Heart right ventricle (tissue), 16 donors: ENCODE measurements at regions not wholly inside any gene's neighbourhood (a gene's known extent, or its start where the extent isn't known, plus 50 kb on each side); places are given as distances from the start of the nearest gene placed in this dataset.

Experiments
- ATAC-seq, 8 donors: fragments of 200-7000 bp; cut with Tn5 transposase; one replicate each; pipeline ENCODE4 v1.9.1; 2020; ENCODE audit warnings: mild to moderate bottlenecking in 8 of 8, moderate library complexity in 8 of 8, moderate number of reproducible peaks in 1 of 8
- DNase-seq, 2 donors: peaks; one replicate each; pipeline ENCODE4 v3.0.0-alpha.2; 2020
- H3K27ac ChIP-seq, 10 donors: fragments of 200-600 bp; sonication (generic) in 2 of 10; one replicate each; pipeline versions ENCODE4 v1.5.0 to v1.8.0; 2020 to 2022; ENCODE audit warnings: mild to moderate bottlenecking in 3 of 10
- H3K27me3 ChIP-seq, 7 donors: fragments of 200-600 bp; one replicate each; pipeline ENCODE4 v1.8.0; 2021 to 2022; ENCODE audit warnings: mild to moderate bottlenecking in 2 of 7
- H3K36me3 ChIP-seq, 9 donors: fragments of 200-600 bp; sonication (generic) in 1 of 9; one replicate each; pipeline versions ENCODE4 v1.5.0 to v1.8.0; 2020 to 2022; ENCODE audit warnings: mild to moderate bottlenecking in 2 of 9
- H3K4me1 ChIP-seq, 9 donors: fragments of 200-600 bp; sonication (generic) in 1 of 9; one replicate each; pipeline versions ENCODE4 v1.5.0 to v1.8.0; 2020 to 2022; ENCODE audit warnings: mild to moderate bottlenecking in 4 of 9
- H3K4me3 ChIP-seq, 10 donors: fragments of 200-600 bp; sonication (generic) in 2 of 10; one replicate each; pipeline versions ENCODE4 v1.5.0 to v1.8.0; 2020 to 2022; ENCODE audit warnings: mild to moderate bottlenecking in 7 of 10, moderate library complexity in 2 of 10
- H3K9me3 ChIP-seq, 11 donors: fragments of 200-600 bp in 10 of 11; sonication (generic) in 2 of 11; one replicate each; pipeline versions ENCODE4 v1.5.0 to v1.8.0; 2013 to 2022; ENCODE audit warnings: mild to moderate bottlenecking in 2 of 11, control low read depth in 1 of 11, moderate library complexity in 1 of 11
- WGBS, 2 donors: extraction: QIAGEN DNeasy Blood & Tissue Kit; methylation state at CpG; one replicate each; pipeline ENCODE4 v1.1.7; 2013; ENCODE audit warnings: inconsistent platforms in 1 of 2; 5-methylcytosine and 5-hydroxymethylcytosine counted together
- intact Hi-C, 10 donors: fragments of 100-400 bp; cut with DNase I; formaldehyde crosslinking; loops; one replicate each; pipeline versions ENCODE4 v1.11.1 to v1.14.2; 2022
- TF ChIP-seq, protein P1 (sequence below), 9 donors: fragments of 200-600 bp; sonication (generic) in 2 of 9; IDR thresholded peaks; one replicate each; pipeline versions ENCODE4 v1.5.0 to v1.8.0; 2021 to 2022; ENCODE audit warnings: antibody characterized with exemption in 9 of 9, mild to moderate bottlenecking in 5 of 9, moderate library complexity in 1 of 9
- donor health status: Arrhythmogenic right ventricular cardiomyopathy.
- donor health status: ischemic (EF 13 %, LVEDD 7.1; RV severe dilation, severe dysfunction).
- donor health status: healthy with polysubstance abuse.
- donor health status: DM: no; HTN: yes; CAD: no.
- donor health status: DM: no; HTN: no; CAD: no.
- donor health status: ischemic (EF 25% LVEDD 6.9; RV normal size, moderate dysfunction).
- donor health status: ischemic (EF 25% LVEDD 5.7; RV mildly dilated, moderate dysfunction).
- donor health status: healthy.
- donor health status: DM: yes; HTN: yes; CAD: no.
- donor health status: Ischemic cardiomyopathy.
- donor health status: ischemic (EF 35%, LVEDD 5.7; RV mildly dilated, moderate dysfunction).
- donor health status: nonischemic (EF 11% LVEDD 7.7; RV severe dilation, severe dysfunction).
- donor health status: DM: yes; HTN: yes; CAD: no.
- donor health status: PGD.
- donor health status: ischemic (EF 29% LVEDD 5.4; RV normal size, mild dysfunction).
- donor health status: nonischemic (EF 23%, LVEDD 6.1; RV moderate dilation, normal function).

DNA sequence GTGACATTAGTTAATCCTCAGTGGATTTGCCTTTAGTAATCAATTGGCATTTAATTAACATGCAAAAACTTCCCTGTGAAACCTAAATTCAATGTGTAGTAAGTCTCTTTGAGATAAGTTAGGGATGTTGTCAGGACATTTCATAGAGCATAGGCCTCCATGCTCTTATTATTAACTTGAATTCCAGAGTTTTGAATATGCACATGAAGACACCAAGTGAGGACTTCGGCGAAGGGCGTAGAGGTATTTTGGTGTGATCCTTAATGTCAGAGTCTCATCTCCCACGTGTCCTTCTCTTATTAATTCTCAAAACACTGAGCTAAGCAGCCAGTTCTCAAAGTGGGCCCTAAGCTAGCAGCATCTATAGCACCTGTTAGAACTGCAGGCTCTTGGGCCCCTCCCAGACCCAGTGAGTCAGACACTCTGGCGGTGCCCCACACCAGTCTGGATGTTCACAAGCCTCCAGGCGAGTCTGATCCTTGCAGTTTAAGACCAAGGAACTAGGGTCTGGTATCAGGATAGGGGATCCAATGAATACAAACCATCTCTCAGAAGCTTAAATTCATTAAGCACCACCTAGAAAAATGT lies 292.1 kb downstream of the QKI start:
- 96 to 97% methylated on average over 6 of the region's 6 CpGs for WGBS, 2 donors
- intact Hi-C loops, result loop anchor here in 4 of 10 donors (5.0 to 10.0 kb wide), 5 partner anchors 119 to 372 kb away; no protein-coding TSS in a partner anchor
- Histone ChIP-seq H3K9me3 (peaks cover 0 to 3% (median 0%) of the 10 kb centered on the region in 11 donors), H3K4me1 (peaks cover 26 to 61% (median 54%) of the 10 kb centered on the region in 9 donors), H3K27ac (peak overlapping the region in 1 of 10 donors; percentile 83), H3K4me3 (no peak overlapping the region), H3K27me3 (no peaks in the 10 kb centered on the region), H3K36me3 (no peaks in the 10 kb centered on the region)
- no peak for ATAC-seq
- TF ChIP-seq, protein P1, sequence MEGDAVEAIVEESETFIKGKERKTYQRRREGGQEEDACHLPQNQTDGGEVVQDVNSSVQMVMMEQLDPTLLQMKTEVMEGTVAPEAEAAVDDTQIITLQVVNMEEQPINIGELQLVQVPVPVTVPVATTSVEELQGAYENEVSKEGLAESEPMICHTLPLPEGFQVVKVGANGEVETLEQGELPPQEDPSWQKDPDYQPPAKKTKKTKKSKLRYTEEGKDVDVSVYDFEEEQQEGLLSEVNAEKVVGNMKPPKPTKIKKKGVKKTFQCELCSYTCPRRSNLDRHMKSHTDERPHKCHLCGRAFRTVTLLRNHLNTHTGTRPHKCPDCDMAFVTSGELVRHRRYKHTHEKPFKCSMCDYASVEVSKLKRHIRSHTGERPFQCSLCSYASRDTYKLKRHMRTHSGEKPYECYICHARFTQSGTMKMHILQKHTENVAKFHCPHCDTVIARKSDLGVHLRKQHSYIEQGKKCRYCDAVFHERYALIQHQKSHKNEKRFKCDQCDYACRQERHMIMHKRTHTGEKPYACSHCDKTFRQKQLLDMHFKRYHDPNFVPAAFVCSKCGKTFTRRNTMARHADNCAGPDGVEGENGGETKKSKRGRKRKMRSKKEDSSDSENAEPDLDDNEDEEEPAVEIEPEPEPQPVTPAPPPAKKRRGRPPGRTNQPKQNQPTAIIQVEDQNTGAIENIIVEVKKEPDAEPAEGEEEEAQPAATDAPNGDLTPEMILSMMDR (IDR thresholded peaks at IDR 0.05), result no peak
- DNase-seq, result no peak

DNA sequence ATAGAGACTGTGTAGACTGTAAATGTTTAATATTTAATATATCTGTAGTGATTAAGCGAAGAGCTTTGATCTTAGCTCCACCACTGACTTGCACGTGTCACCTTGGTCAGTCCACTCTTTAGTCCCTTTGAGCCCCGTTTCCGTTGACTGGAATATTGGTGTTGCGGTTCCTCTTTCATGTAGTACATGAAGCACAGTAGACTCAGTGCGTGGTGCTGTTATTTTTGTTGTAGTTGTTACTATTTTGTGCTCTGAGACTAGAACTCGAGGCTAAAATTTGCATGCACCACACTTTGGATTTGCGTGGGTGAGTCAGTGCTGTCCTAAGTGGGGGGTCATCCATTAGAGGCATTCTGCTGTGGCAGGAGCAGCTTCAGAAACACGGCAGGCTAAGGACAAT lies 291.4 kb downstream of the QKI start:
- H3K27ac ChIP-seq, result no peak overlapping the region
- intact Hi-C loops, result loop anchor here in 4 of 10 donors (5.0 to 10.0 kb wide), 5 partner anchors 119 to 371 kb away; no protein-coding TSS in a partner anchor

DNA sequence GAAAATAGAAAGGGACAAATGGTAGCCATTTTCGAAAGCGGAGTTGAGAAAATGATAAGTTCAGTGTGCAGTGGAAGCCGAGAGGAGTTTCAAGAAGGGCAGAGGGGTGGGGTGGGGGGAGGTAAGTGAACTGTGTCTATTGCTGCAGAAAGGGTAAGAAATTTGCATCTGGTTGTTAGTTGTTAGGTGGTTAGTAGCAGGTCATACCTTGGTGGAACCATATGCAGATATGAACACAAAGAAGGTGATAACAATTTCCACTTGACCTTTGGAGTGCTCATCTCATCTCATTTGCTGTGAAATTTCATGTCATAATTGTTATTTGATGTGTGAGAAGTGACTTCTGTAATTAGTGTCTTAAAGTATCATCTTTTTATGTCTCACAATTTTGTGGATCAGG lies 288.2 kb downstream of the QKI start:
- DNase-seq (no peak), ATAC-seq (no peak)
- Histone ChIP-seq H3K27ac (no peak overlapping the region), H3K27me3 (no peaks in the 10 kb centered on the region), H3K4me3 (no peak overlapping the region), H3K9me3 (peaks cover 0 to 3% (median 0%) of the 10 kb centered on the region in 11 donors), H3K4me1 (peaks cover 4 to 32% (median 23%) of the 10 kb centered on the region in 9 donors), H3K36me3 (no peaks in the 10 kb centered on the region)
- WGBS, 2 donors, result 94 to 100% methylated on average over 3 of the region's 3 CpGs
- intact Hi-C loops, result loop anchor here in 2 of 10 donors (10.0 kb wide), 2 partner anchors 242 to 368 kb away; no protein-coding TSS in a partner anchor
- TF ChIP-seq, protein P1 (IDR thresholded peaks at IDR 0.05), result no peak

More for the DNA sequence above, 291.4 kb downstream of the QKI start:
- DNase-seq (no peak), ATAC-seq (no peak)
- H3K4me3 ChIP-seq, result no peak overlapping the region
- H3K27me3 ChIP-seq, result no peaks in the 10 kb centered on the region
- H3K4me1 ChIP-seq, result peaks cover 23 to 61% (median 54%) of the 10 kb centered on the region in 9 donors
- WGBS, 2 donors, result 87 to 94% methylated on average over 9 of the region's 9 CpGs
- no peaks in the 10 kb centered on the region for H3K36me3 ChIP-seq
- TF ChIP-seq, protein P1 (IDR thresholded peaks at IDR 0.05), result no peak
- H3K9me3 ChIP-seq, result peaks cover 0 to 3% (median 0%) of the 10 kb centered on the region in 11 donors

DNA sequence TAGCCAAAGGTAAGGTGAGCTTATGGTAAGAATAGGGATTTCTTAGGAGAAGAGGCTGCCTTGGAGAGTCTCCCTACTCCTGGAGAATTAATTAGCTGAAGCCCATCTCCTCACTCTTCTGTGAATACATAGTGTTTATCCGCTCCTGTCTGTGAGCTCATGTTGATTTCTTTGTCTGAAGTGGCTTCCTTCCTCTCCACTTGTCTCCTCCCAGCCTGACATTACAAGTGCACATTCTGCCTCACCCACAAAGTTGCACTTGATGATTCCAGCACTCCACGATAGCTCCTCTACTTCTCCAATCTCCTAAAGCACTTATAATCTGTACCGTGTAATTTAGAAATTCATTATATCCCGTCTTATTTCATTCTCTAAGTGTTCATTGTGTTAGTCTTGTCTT lies 287.2 kb downstream of the QKI start:
- Histone ChIP-seq H3K4me1 (peaks cover under 1 to 22% (median 14%) of the 10 kb centered on the region in 9 donors), H3K27ac (peak overlapping the region in 7 of 10 donors; percentile 2 to 72 (median 45)), H3K9me3 (peaks cover 0 to 3% (median 0%) of the 10 kb centered on the region in 11 donors), H3K27me3 (no peaks in the 10 kb centered on the region), H3K36me3 (no peaks in the 10 kb centered on the region), H3K4me3 (no peak overlapping the region)
- DNase-seq (no peak), ATAC-seq (peak in 6 of 8 donors; percentile 17 to 69 (median 58))
- TF ChIP-seq, protein P1 (IDR thresholded peaks at IDR 0.05), result no peak
- 51 to 69% methylated on average over 4 of the region's 4 CpGs for WGBS, 2 donors
- intact Hi-C loops, result loop anchor here in 2 of 10 donors (10.0 kb wide), 2 partner anchors 243 to 367 kb away; no protein-coding TSS in a partner anchor
